D721Med (cell line): ENCODE measurements at regions not wholly inside any gene's neighbourhood (a gene's known extent, or its start where the extent isn't known, plus 50 kb on each side); places are given as distances from the start of the nearest gene placed in this dataset.

Experiments used
- DNase-seq: peaks from one replicate; pipeline ENCODE4 v3.0.0; 2011; ENCODE audit warnings: low spot score; ENCODE audit not compliant: insufficient read length
- FAIRE-seq: peaks from 2 replicates; lab custom pipeline; 2011; peaks lifted over from hg19 to GRCh38; lab: Jason Lieb, UNC
- TF ChIP-seq, protein P1 (sequence below): IDR thresholded peaks from 2 replicates; pipeline ENCODE4 v1.5.1; 2012; ENCODE audit warnings: mild to moderate bottlenecking, control low read depth; ENCODE audit not compliant: insufficient read depth; ENCODE audit errors: missing control alignments

DNA sequence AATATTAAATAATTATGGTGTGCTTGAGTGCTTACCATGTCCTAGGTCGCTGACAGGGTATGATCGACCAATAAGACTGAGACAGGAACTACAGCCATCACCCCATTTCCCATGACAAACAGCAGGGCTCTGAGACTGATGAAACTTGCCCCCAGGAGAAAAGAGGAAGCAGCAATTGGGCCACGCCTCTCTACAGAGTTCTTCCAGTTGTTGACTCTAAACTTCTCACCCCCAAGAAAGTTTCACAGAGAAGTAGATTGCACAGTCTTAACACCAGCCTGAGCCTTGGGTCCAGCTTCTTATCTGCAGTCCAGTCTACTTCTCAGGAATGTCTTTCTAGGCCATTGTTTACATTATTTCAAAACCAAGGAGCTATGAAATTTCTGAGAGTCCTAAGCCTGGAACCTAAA, 182.2 kb upstream of the ANKRD55 start:
- FAIRE-seq (no peak), DNase-seq (no peak)
- TF ChIP-seq, protein P1, sequence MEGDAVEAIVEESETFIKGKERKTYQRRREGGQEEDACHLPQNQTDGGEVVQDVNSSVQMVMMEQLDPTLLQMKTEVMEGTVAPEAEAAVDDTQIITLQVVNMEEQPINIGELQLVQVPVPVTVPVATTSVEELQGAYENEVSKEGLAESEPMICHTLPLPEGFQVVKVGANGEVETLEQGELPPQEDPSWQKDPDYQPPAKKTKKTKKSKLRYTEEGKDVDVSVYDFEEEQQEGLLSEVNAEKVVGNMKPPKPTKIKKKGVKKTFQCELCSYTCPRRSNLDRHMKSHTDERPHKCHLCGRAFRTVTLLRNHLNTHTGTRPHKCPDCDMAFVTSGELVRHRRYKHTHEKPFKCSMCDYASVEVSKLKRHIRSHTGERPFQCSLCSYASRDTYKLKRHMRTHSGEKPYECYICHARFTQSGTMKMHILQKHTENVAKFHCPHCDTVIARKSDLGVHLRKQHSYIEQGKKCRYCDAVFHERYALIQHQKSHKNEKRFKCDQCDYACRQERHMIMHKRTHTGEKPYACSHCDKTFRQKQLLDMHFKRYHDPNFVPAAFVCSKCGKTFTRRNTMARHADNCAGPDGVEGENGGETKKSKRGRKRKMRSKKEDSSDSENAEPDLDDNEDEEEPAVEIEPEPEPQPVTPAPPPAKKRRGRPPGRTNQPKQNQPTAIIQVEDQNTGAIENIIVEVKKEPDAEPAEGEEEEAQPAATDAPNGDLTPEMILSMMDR: no peak

DNA sequence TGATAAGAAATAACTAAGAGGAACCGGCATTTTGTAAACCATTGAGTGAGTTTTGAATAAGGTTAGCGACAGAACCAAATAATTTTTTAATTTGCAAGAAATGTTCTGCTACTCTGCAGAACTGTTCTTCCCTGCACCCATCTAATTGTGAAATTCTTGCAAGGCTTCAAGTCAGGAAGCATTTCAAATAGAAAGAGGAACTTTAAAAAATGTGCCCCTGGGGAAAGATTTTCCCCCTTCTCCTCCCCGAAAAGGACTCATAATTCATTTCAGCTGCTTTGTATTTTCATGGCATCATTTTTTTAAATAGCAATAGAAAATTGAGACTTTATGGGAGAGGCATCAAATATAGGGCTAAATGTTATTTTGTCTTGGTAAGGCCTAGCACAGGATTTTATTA, 180.9 kb upstream of the ANKRD55 start:
- no peak for FAIRE-seq
- no peak for DNase-seq
- TF ChIP-seq, protein P1: no peak

DNA sequence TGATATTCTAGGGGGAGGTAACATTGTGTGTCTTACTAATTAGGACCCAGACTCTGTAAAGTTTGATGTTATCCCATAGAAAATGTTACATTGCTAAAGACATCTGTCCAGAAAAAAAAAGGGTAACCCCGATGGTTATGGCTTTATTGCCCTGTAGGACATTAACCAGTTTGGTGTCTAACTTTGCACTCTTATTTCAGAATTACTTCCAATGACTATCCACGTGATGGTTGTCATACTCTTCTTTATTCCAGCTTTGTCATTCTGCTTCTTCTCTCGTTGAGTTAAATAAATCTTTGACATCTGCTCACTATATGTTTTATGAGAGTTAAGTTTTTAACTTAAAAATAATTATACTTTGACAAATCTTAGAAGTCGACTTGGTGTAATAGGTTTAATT, 180.4 kb upstream of the ANKRD55 start:
- DNase-seq: no peak
- TF ChIP-seq, protein P1: no peak
- no peak for FAIRE-seq

DNA sequence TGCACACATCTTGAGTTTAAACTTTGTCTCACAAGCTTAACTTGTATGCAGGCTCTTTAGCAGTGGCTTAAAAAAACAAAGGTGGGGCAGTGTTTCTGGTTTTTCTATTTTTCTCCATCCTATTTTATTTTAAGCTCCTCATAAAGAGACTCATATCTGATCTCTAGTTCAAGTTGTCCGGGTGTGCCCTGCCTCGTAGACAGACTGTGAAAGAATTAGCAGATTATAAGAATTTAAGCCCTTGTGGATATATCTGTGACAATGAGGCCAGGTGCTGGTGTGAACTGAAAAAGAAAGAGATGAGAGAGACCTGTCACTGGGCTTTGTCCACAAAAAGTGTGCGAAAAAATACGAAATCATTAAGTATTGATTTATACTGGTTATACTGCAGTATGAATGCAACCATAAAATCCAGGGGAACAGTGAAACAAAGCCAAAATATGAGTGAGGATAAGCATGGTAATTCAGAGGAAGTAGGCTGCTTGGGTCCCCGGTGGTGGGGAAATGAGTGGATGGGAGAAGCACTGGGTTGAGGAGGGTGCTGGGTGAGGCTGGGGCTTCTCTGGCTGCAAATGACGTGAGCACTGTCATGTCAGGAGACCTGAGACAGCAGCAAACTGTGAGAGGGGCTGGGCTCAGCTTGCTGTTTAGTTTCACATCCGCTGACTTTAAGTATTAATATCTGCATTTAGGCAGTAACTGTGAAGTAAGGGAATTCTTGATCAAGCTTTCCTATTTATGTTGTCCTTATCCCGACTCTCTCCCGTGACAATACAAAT, 179.7 kb upstream of the ANKRD55 start:
- DNase-seq (no peak), FAIRE-seq (no peak)
- TF ChIP-seq, protein P1: no peak

DNA sequence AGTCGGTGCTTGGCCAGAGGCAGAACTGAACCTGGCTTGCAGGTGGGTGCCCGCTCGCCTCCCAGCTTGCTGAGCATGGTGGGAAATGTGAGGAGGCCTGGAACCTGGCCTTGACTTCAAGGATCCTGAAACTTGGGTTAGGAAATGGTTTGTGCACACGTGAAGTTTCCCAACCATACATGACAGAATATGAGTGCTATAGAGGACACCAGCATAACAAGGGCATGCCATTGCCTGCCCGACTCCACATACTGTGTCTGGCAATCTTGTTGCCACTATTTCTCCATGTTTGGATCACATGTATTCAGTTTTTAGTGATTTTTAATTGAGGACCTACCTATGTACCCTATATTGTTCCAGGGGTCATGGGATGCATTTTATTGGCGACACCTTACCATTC, 177.6 kb upstream of the ANKRD55 start:
- FAIRE-seq (no peak), DNase-seq (no peak)
- TF ChIP-seq, protein P1: no peak

DNA sequence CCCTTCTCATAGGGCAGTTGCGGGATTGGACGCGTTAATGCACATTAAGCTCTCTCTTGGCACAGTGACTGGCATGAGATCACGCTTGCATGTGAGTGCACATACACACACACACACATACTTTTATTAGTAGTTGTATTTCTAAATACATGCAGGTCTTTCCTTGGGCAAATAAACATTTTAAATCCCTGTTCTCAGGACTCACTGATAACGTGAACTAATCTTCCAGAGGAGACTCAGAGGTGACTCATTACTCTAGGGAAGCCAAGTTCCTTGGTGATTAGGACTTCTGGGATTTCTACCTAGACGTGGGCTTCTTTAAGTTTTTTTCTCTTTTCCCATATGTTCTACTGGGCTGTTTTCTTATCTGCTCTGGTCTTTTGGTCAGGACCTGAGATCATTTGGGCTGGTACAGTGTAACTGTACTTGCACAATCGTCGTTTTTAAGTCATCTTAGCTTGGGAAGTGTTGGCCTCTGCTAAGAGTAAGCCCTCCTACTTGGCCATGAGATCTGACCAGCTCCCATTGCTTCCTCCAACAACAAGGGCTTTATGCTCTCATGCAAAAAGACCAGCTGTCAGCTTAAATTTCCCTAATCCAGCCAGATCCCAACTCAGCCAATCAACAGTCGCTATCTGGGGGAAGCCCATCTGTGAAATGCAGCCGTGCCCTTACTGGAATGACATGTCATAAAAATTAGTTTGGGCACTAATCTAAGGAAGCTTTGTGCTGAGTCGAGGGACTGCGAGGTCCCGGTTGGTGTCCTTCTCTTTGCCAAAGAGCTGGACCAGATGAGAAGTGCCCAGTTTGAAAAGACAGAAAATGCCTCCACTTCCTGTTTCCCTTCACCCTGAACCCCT, 176.4 kb upstream of the ANKRD55 start:
- TF ChIP-seq, protein P1: no peak
- peak; percentile 49 for DNase-seq
- peak; percentile 94 for FAIRE-seq
